Endodermal cell (in vitro differentiated cells): ENCODE measurements at regions not wholly inside any gene's neighbourhood (a gene's known extent, or its start where the extent isn't known, plus 50 kb on each side); places are given as distances from the start of the nearest gene placed in this dataset.

ENCODE experiments used
- DNase-seq: peaks from one replicate; pipeline ENCODE4 v3.0.0-alpha.2; 2017
- H3K27ac ChIP-seq: 2 replicates; pipeline ENCODE4 v1.5.1; 2013; ENCODE audit warnings: mild to moderate bottlenecking, low read depth, low read length, moderate library complexity
- H3K27me3 ChIP-seq: 2 replicates; pipeline ENCODE4 v1.6.1; 2013; ENCODE audit warnings: mild to moderate bottlenecking, low read length, moderate library complexity; ENCODE audit not compliant: insufficient read depth, control insufficient read depth, poor library complexity, severe bottlenecking
- H3K36me3 ChIP-seq: 2 replicates; pipeline ENCODE4 v1.7.0; 2013; ENCODE audit warnings: mild to moderate bottlenecking, low read length, moderate library complexity; ENCODE audit not compliant: control insufficient read depth, insufficient read depth
- H3K4me1 ChIP-seq: one replicate; pipeline ENCODE4 v1.7.0; 2013; ENCODE audit warnings: low read length; ENCODE audit not compliant: control insufficient read depth, insufficient read depth
- H3K4me3 ChIP-seq: 2 replicates; pipeline ENCODE4 v1.5.1; 2013; ENCODE audit warnings: mild to moderate bottlenecking, low read length, moderate library complexity
- H3K9ac ChIP-seq: 2 replicates; pipeline ENCODE4 v1.6.1; 2013; ENCODE audit warnings: mild to moderate bottlenecking, low read length, moderate library complexity; ENCODE audit not compliant: poor library complexity, severe bottlenecking; ENCODE audit errors: extremely low read depth
- H3K9me3 ChIP-seq: 2 replicates; pipeline ENCODE4 v1.6.1; 2013; ENCODE audit warnings: mild to moderate bottlenecking, low read length, moderate library complexity; ENCODE audit not compliant: control insufficient read depth
- H3K27ac Mint-ChIP-seq: 2 replicates; pipeline ENCODE4 v1.8.0; 2020; ENCODE audit warnings: mixed read lengths
- H3K27me3 Mint-ChIP-seq: 2 replicates; pipeline ENCODE4 v1.8.0; 2021; ENCODE audit warnings: mild to moderate bottlenecking, mixed read lengths; ENCODE audit not compliant: insufficient read depth
- H3K36me3 Mint-ChIP-seq: 2 replicates; pipeline ENCODE4 v1.8.0; 2020; ENCODE audit warnings: low read depth, mixed read lengths
- H3K4me1 Mint-ChIP-seq: 2 replicates; pipeline ENCODE4 v1.8.0; 2020; ENCODE audit warnings: mixed read lengths
- H3K4me3 Mint-ChIP-seq: 2 replicates; pipeline ENCODE4 v1.8.0; 2020; ENCODE audit warnings: mild to moderate bottlenecking, moderate library complexity, mixed read lengths
- H3K9me3 Mint-ChIP-seq: 2 replicates; pipeline ENCODE4 v1.8.0; 2020; ENCODE audit warnings: mild to moderate bottlenecking, mixed read lengths
- WGBS, 2 experiments: methylation state at CpG; one replicate each; pipeline versions ENCODE4 v1.1.5 to v1.1.7; 2013; ENCODE audit warnings: missing lambda C conversion rate in 2 of 2, mixed read lengths in 1 of 2; ENCODE audit not compliant: insufficient coverage in 1 of 2, insufficient read length in 1 of 2; 5-methylcytosine and 5-hydroxymethylcytosine counted together
- TF ChIP-seq, protein P1 (sequence below): fragments of 200-600 bp; sonication (generic); conservative IDR thresholded peaks from 2 replicates; pipeline ENCODE4 v1.5.0; 2021; ENCODE audit warnings: antibody characterized with exemption, mild to moderate bottlenecking

DNA sequence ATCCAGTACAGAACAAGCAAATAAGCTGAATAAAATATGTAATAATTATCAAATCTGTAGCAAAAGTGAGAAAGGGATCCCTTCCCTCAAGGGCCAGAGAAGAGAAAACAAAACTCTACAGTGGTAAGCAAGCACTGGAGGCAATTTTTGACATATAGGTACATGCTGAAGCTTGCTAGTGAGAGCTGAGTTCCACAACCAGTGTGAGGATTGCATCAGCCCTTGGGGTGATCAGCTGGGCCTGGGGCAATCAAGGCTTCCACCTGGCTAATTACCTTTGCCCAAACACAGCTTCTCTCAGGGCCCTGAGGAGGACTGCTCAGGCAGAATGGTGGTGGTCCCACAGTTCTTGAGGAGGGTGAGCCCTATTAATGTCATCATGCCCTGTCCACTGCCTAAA lies 134.4 kb upstream of the DLX6 start:
- Histone ChIP-seq H3K9me3 (no peaks in the 10 kb centered on the region), H3K4me1 (no peaks in the 10 kb centered on the region), H3K9ac (no peak overlapping the region), H3K27me3 (no peaks in the 10 kb centered on the region), H3K36me3 (no peaks in the 10 kb centered on the region), H3K4me3 (no peak overlapping the region), H3K27ac (no peak overlapping the region)
- Mint-ChIP-seq H3K27ac (no peak overlapping the region), H3K27me3 (no peaks in the 10 kb centered on the region), H3K4me1 (no peaks in the 10 kb centered on the region), H3K4me3 (no peak overlapping the region), H3K9me3 (no peaks in the 10 kb centered on the region), H3K36me3 (no peaks in the 10 kb centered on the region)
- no peak for DNase-seq
- TF ChIP-seq, protein P1, sequence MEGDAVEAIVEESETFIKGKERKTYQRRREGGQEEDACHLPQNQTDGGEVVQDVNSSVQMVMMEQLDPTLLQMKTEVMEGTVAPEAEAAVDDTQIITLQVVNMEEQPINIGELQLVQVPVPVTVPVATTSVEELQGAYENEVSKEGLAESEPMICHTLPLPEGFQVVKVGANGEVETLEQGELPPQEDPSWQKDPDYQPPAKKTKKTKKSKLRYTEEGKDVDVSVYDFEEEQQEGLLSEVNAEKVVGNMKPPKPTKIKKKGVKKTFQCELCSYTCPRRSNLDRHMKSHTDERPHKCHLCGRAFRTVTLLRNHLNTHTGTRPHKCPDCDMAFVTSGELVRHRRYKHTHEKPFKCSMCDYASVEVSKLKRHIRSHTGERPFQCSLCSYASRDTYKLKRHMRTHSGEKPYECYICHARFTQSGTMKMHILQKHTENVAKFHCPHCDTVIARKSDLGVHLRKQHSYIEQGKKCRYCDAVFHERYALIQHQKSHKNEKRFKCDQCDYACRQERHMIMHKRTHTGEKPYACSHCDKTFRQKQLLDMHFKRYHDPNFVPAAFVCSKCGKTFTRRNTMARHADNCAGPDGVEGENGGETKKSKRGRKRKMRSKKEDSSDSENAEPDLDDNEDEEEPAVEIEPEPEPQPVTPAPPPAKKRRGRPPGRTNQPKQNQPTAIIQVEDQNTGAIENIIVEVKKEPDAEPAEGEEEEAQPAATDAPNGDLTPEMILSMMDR: no peak

DNA sequence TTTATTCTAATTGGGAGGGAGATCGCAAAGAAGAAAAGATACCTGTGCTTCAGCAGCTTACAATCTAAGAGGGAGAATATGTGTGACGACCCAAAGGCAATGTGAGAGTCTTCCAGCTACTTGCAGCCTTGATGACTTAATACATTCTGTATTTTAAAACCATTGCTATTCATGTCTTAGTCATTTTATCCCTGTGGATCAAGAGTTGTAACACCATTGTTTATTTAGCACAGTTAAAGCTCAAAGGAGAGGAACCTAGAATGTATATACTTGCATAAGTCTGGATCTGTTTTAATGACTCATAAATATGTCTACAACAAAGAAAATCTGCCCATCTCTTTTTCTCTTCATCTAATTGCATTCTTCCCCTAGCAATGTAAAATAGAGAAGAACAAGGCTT lies 117.9 kb upstream of the DLX6 start:
- TF ChIP-seq, protein P1: no peak
- peaks cover 2% of the 10 kb centered on the region for H3K4me1 Mint-ChIP-seq
- H3K4me3 Mint-ChIP-seq: no peak overlapping the region
- no peak for DNase-seq
- H3K27ac ChIP-seq: no peak overlapping the region
- no peaks in the 10 kb centered on the region for H3K9me3 ChIP-seq
- no peak overlapping the region for H3K27ac Mint-ChIP-seq
- H3K4me1 ChIP-seq: no peaks in the 10 kb centered on the region
- no peaks in the 10 kb centered on the region for H3K36me3 ChIP-seq
- H3K36me3 Mint-ChIP-seq: no peaks in the 10 kb centered on the region
- no peaks in the 10 kb centered on the region for H3K27me3 ChIP-seq
- H3K27me3 Mint-ChIP-seq: no peaks in the 10 kb centered on the region
- 87 to 100% methylated on average over 1 to 2 of the region's 2 CpGs for WGBS, 2 experiments
- H3K9me3 Mint-ChIP-seq: no peaks in the 10 kb centered on the region
- H3K9ac ChIP-seq: no peak overlapping the region
- H3K4me3 ChIP-seq: no peak overlapping the region

DNA sequence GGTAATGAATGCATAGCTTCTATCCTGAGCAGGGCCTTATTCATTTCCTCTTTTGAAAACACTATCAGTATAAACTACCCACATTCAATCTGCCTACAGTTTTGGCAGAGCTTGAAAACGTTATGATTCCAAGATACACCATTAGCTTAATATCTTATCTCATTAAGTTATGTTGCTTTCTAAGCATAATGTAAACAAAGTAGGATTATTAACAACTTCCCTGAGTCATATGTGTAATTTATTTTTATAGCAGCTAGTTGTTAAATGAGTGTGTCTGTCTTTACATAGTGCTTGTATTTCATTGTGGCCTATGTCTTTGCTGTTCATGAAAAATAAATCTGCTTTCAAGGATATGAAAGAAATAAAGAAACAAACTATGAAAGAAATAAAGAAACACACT lies 106.2 kb upstream of the DLX6 start:
- no peak overlapping the region for H3K27ac Mint-ChIP-seq
- no peaks in the 10 kb centered on the region for H3K4me1 ChIP-seq
- TF ChIP-seq, protein P1: no peak
- 81% methylated on average over 1 of the region's 1 CpG; no CpG with 5 or more reads in 1 of the 2 experiments for WGBS, 2 experiments
- H3K27ac ChIP-seq: no peak overlapping the region
- no peak for DNase-seq
- H3K36me3 Mint-ChIP-seq: no peaks in the 10 kb centered on the region
- H3K4me3 Mint-ChIP-seq: no peak overlapping the region
- H3K4me3 ChIP-seq: no peak overlapping the region
- no peaks in the 10 kb centered on the region for H3K4me1 Mint-ChIP-seq
- H3K27me3 ChIP-seq: peaks cover 2% of the 10 kb centered on the region
- no peaks in the 10 kb centered on the region for H3K9me3 Mint-ChIP-seq
- no peaks in the 10 kb centered on the region for H3K9me3 ChIP-seq
- H3K27me3 Mint-ChIP-seq: no peaks in the 10 kb centered on the region
- no peaks in the 10 kb centered on the region for H3K36me3 ChIP-seq
- H3K9ac ChIP-seq: no peak overlapping the region
